ENCODE measurements at regions not wholly inside any gene's neighbourhood (a gene's known extent, or its start where the extent isn't known, plus 50 kb on each side); places are given as distances from the start of the nearest gene placed in this dataset.

- TF ChIP-seq CTCF (IDR thresholded peaks at IDR 0.05; ENCODE audit: control extremely low read depth, extremely low read depth, low read depth, missing control alignments), result no peak
- ChIA-PET POLR2A (no interaction called here), CTCF (no interaction called here)
- no peak for DNase-seq (ENCODE audit: extremely low spot score)
Observed at GRCh38 chr5:170159947-170160346, 54.2 kb downstream of the FOXI1 start.

DNA sequence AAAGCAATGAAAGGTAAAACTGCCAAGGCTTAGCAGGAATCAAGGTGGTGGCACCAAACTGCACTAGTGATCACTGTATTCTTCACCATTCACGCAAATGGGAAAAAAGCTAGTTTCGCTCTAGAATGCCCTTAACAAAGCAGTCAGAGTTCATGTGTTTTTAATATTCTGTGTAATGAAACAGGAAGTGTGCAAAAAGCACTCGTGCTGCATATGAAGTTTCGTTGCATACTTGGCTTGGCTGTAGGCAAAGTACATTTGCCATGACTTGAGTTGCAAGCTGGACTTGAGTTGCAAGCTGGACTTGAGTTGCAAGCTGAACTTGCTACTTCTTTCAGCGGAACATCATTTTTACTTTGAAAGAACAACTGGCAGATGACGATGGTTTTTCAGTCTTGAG lies 55.4 kb downstream of the FOXI1 start:
- no peak for DNase-seq (ENCODE audit: extremely low spot score)
- POLR2A ChIA-PET, result no interaction called here
- CTCF ChIA-PET, result interaction anchor here (1.0 to 2.0 kb wide), 4 partner anchors 13 to 274 kb away, joined by 3 to 5 read pairs (median 4); no protein-coding TSS in a partner anchor
- TF ChIP-seq CTCF (IDR thresholded peaks at IDR 0.05; ENCODE audit: control extremely low read depth, extremely low read depth, low read depth, missing control alignments), result no peak

GRCh38 chr5:170162631-170163321 lies 57.1 kb downstream of the FOXI1 start:
- ChIA-PET POLR2A (no interaction called here), CTCF (interaction anchor here (2.0 to 6.9 kb wide), 2 partner anchors 11 to 20 kb away, joined by 5 to 39 read pairs; no protein-coding TSS in a partner anchor)

GRCh38 chr5:170164087-170164486 lies 58.4 kb downstream of the FOXI1 start:
- TF ChIP-seq CTCF (IDR thresholded peaks at IDR 0.05; ENCODE audit: control extremely low read depth, extremely low read depth, low read depth, missing control alignments), result no peak
- POLR2A ChIA-PET, result no interaction called here
- CTCF ChIA-PET, result interaction anchor here (6.9 kb wide), 1 partner anchor 19 kb away, joined by 39 read pairs; no protein-coding TSS in a partner anchor
- DNase-seq (ENCODE audit: extremely low spot score), result no peak

More at GRCh38 chr5:170162631-170163321, 57.1 kb downstream of the FOXI1 start:
- no peak for TF ChIP-seq CTCF (IDR thresholded peaks at IDR 0.05; ENCODE audit: control extremely low read depth, extremely low read depth, low read depth, missing control alignments)
- no peak for DNase-seq (ENCODE audit: extremely low spot score)

- ChIA-PET POLR2A (no interaction called here), CTCF (interaction anchor here (6.9 kb wide), 1 partner anchor 18 kb away, joined by 39 read pairs; no protein-coding TSS in a partner anchor)
- no peak for DNase-seq (ENCODE audit: extremely low spot score)
- TF ChIP-seq CTCF (IDR thresholded peaks at IDR 0.05; ENCODE audit: control extremely low read depth, extremely low read depth, low read depth, missing control alignments), result no peak
Observed at GRCh38 chr5:170164921-170165320, 59.2 kb downstream of the FOXI1 start.

DNA sequence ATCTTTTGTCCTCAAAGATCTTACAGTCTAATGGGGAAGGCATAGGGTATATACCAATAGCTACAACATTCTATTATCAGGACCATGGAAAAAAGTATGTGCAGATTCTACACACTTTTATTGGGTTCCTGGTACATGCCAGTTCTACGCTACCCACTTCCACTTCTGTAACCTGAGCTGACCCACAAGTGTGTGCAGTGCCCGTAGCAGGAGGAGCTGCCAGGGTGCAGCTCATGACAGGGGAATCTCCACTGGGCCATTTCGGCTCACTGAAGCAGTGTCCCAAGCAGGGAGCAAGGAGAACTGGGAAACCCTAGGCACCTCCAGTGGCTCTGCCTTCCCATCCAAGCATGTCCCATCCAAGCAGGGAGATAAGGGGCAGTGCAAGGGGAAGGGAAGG lies 60.4 kb downstream of the FOXI1 start:
- CTCF ChIA-PET, result interaction anchor here (6.9 kb wide), 1 partner anchor 17 kb away, joined by 39 read pairs; no protein-coding TSS in a partner anchor
- POLR2A ChIA-PET, result no interaction called here
- TF ChIP-seq CTCF (IDR thresholded peaks at IDR 0.05; ENCODE audit: control extremely low read depth, extremely low read depth, low read depth, missing control alignments), result no peak
- no peak for DNase-seq (ENCODE audit: extremely low spot score)

Measured in GM10248 (cell line).